ENCODE measurements at regions not wholly inside any gene's neighbourhood (a gene's known extent, or its start where the extent isn't known, plus 50 kb on each side); places are given as distances from the start of the nearest gene placed in this dataset.

GRCh38 chr15:39079296-39079847 is 501.5 kb upstream of the THBS1 start:
- Mint-ChIP-seq H3K4me1 (ENCODE audit: low read depth in 2 of 2) (no peaks in the 10 kb centered on the region), H3K36me3 (ENCODE audit: insufficient read depth) (no peaks in the 10 kb centered on the region), H3K9me3 (no peaks in the 10 kb centered on the region), H3K4me3 (no peak overlapping the region), H3K27ac (no peak overlapping the region), H3K27me3 (peaks cover 22 to 32% of the 10 kb centered on the region in 2 donors)
- DNase-seq (no peak), ATAC-seq (replicated peaks) (no peak)

- ATAC-seq (replicated peaks) (no peak), DNase-seq (no peak)
- Mint-ChIP-seq H3K4me3 (no peak overlapping the region), H3K27me3 (peaks cover 14 to 26% of the 10 kb centered on the region in 2 donors), H3K27ac (no peak overlapping the region), H3K9me3 (no peaks in the 10 kb centered on the region), H3K36me3 (ENCODE audit: insufficient read depth) (no peaks in the 10 kb centered on the region), H3K4me1 (ENCODE audit: low read depth in 2 of 2) (peaks cover 0 to 3% of the 10 kb centered on the region in 2 donors)
These were observed 497.7 kb upstream of the THBS1 start for GRCh38 chr15:39083213-39083612.

DNA sequence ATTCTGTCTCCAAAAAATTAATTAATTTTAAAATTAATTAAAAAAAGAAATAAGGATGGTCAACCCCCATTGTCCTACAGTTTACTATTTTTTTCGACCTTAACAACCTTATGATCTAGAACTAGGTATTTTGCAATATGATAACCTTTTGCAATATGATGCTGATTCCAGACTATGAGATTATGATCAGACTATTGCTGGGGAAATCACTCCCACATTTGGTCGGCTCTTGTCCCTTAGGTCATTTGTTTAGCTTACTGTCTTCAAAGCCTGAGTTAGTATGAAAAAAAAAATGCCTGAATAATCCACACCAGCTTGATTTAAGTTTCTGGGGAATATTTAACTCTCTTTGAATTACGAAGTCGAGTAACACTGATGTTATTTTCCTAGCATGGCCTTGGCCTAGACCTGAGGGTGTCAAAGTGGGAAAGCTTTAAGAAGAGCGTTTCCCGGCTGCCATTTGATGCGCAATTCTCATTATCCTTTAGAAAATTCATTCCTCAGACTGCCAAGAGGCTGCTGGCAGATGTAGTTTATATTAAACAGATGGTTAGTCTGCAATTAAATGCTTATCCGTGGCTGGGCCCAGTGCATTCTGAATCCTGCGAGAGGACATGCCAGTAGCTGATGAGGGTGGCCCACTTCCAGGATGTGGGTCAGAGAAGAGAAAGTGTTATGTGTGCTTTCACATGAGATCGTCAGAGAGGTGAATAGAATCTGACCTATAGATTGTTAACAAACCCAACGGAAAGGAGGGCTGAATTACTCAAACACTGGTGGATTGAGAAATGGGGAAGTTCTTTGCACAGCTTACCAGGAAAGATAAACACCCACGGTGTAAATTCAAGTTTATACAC is 496.0 kb upstream of the THBS1 start:
- H3K9me3 Mint-ChIP-seq = no peaks in the 10 kb centered on the region
- no peak for DNase-seq
- peaks cover 14 to 34% of the 10 kb centered on the region in 2 donors for H3K27me3 Mint-ChIP-seq
- no peak overlapping the region for H3K4me3 Mint-ChIP-seq
- ATAC-seq (replicated peaks) = no peak
- no peaks in the 10 kb centered on the region for H3K36me3 Mint-ChIP-seq (ENCODE audit: insufficient read depth)
- peaks cover 0 to 3% of the 10 kb centered on the region in 2 donors for H3K4me1 Mint-ChIP-seq (ENCODE audit: low read depth in 2 of 2)
- H3K27ac Mint-ChIP-seq = no peak overlapping the region

DNA sequence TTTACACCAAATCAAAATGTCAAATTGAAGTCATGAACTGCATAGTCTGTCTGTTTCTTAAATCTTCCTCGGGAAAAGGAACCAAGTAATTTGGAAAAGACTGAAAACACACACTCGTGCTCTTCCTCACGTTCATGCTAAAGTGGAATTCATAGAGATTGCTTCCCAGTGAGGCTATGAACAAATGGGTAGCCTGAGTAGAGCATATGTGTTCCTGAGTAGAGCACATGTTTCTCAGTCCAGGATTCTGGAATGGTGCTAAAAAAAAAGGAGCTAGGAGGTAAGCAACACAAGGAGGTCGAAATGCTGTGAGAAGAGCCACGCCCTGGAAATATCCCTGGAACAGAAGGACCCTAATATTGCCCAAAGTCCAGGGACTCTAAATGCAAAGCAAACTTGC is 494.2 kb upstream of the THBS1 start:
- no peaks in the 10 kb centered on the region for H3K36me3 Mint-ChIP-seq (ENCODE audit: insufficient read depth)
- H3K9me3 Mint-ChIP-seq = no peaks in the 10 kb centered on the region

GRCh38 chr15:39088156-39088555 is 492.7 kb upstream of the THBS1 start:
- no peak overlapping the region for H3K4me3 Mint-ChIP-seq
- DNase-seq (no peak), ATAC-seq (replicated peaks) (no peak)

More for the DNA sequence above, 494.2 kb upstream of the THBS1 start:
- peaks cover 24 to 43% of the 10 kb centered on the region in 2 donors for H3K27me3 Mint-ChIP-seq
- H3K27ac Mint-ChIP-seq = no peak overlapping the region
- no peak for ATAC-seq (replicated peaks)
- H3K4me1 Mint-ChIP-seq (ENCODE audit: low read depth in 2 of 2) = peaks cover 0 to 3% of the 10 kb centered on the region in 2 donors
- no peak overlapping the region for H3K4me3 Mint-ChIP-seq
- DNase-seq = no peak

DNA sequence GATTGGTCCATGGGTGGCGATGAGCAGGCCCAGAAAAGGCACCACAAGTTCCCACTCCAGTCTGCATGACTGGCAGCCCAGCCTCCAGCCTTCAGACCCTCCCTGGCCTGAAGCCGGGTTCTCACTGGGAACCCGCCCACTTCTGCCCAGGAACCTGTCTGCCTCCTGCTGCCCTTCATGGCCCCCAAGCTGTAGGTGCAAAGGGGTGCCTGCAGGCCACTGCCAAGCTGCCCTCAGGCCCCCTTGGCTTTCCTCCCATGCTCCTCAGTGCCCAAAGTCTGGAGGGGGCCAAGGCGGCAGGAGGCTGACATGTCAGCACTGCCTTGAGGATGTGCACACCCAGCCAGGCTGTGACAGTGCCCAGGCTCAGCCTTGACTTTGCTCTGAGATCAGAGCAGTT is 488.5 kb upstream of the THBS1 start:
- ATAC-seq (replicated peaks) = no peak
- no peaks in the 10 kb centered on the region for H3K4me1 Mint-ChIP-seq (ENCODE audit: low read depth in 2 of 2)
- H3K36me3 Mint-ChIP-seq (ENCODE audit: insufficient read depth) = no peaks in the 10 kb centered on the region
- no peaks in the 10 kb centered on the region for H3K9me3 Mint-ChIP-seq
- no peak overlapping the region for H3K27ac Mint-ChIP-seq
- H3K27me3 Mint-ChIP-seq = peaks cover 10 to 22% of the 10 kb centered on the region in 2 donors
- H3K4me3 Mint-ChIP-seq = no peak overlapping the region
- DNase-seq = no peak

More at GRCh38 chr15:39088156-39088555, 492.7 kb upstream of the THBS1 start:
- Mint-ChIP-seq H3K27ac (no peak overlapping the region), H3K9me3 (no peaks in the 10 kb centered on the region), H3K27me3 (peaks cover 19 to 43% of the 10 kb centered on the region in 2 donors), H3K36me3 (ENCODE audit: insufficient read depth) (no peaks in the 10 kb centered on the region), H3K4me1 (ENCODE audit: low read depth in 2 of 2) (peaks cover 0 to 3% of the 10 kb centered on the region in 2 donors)

DNA sequence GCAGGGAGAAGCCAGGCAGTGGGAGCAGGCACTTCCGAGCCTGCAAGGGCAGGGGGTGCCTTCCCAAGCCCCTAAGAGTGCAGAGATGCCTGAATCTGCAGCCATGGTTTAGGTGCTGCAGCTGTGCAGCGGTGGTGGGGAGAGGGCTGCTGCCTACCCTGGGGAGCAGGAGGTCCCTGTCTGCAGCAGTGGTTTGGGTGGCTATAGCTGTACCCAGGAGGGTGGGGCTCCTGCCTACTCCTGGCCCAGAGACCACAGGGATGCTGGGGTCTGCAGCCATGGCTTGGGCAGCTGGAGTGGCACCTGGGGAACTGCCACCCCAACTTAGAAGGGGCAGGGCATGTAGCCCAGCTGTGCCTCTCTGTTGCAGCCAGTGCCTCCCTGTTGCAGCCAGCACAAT is 488.1 kb upstream of the THBS1 start:
- Mint-ChIP-seq H3K4me1 (ENCODE audit: low read depth in 2 of 2) (no peaks in the 10 kb centered on the region), H3K4me3 (no peak overlapping the region), H3K9me3 (no peaks in the 10 kb centered on the region), H3K27ac (no peak overlapping the region), H3K27me3 (peaks cover 13 to 22% of the 10 kb centered on the region in 2 donors), H3K36me3 (ENCODE audit: insufficient read depth) (no peaks in the 10 kb centered on the region)
- no peak for ATAC-seq (replicated peaks)
- no peak for DNase-seq

DNA sequence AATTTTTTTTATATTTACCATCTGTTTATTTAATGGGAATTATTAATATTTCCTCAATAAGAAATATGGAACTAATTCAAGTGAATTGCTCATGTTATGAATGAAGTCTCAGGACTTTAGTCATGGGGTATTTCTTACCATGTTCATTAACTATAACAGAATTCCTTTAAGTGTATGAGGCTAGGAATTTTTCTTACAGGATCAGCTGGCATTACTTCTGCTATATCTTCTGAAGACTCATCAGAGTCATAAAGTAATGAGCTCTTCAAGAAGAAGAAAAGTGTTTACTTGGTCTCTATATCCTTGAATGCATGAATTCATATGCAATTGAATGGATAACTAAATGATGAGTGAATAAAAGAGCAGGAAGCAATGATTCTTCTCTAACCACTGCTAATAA is 486.8 kb upstream of the THBS1 start:
- DNase-seq (no peak), ATAC-seq (replicated peaks) (no peak)
- no peak overlapping the region for H3K4me3 Mint-ChIP-seq
- no peaks in the 10 kb centered on the region for H3K4me1 Mint-ChIP-seq (ENCODE audit: low read depth in 2 of 2)
- no peak overlapping the region for H3K27ac Mint-ChIP-seq
- H3K27me3 Mint-ChIP-seq = peaks cover 26% of the 10 kb centered on the region in 2 donors
- no peaks in the 10 kb centered on the region for H3K9me3 Mint-ChIP-seq
- no peaks in the 10 kb centered on the region for H3K36me3 Mint-ChIP-seq (ENCODE audit: insufficient read depth)

- Mint-ChIP-seq H3K27me3 (peaks cover 26 to 31% of the 10 kb centered on the region in 2 donors), H3K27ac (no peak overlapping the region), H3K36me3 (ENCODE audit: insufficient read depth) (no peaks in the 10 kb centered on the region), H3K9me3 (no peaks in the 10 kb centered on the region), H3K4me1 (ENCODE audit: low read depth in 2 of 2) (no peaks in the 10 kb centered on the region), H3K4me3 (no peak overlapping the region)
- no peak for DNase-seq
- ATAC-seq (replicated peaks) = no peak
These were observed 485.5 kb upstream of the THBS1 start for GRCh38 chr15:39095218-39095879.

DNA sequence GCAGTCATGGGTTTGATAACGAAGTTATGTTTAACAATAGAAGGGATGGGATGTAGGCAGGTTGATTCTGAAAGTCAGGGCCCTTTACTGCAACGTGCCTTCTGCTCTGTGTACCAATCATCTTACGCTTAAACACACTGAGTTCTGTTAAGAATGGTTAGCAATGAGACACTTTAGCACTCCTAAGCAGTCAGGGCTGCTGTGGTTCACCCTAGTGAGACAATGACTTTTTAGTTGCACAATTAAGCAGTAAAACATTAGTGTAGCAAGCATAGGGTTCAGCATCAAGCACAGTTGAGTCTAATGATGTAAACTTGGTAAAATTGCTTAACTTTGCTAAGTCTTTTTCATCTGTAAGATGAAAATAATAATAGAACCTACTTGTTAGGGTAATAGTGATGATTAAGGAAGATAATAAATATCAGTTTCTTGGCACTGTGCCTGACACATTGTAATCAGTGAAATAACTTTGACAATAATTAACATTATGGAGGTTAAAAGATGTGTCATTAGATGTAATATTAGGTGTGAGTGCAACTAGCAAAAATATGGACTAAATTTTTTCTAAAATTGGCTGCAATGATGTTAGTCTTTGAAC is 484.2 kb upstream of the THBS1 start:
- Mint-ChIP-seq H3K4me3 (no peak overlapping the region), H3K4me1 (ENCODE audit: low read depth in 2 of 2) (no peaks in the 10 kb centered on the region), H3K9me3 (no peaks in the 10 kb centered on the region), H3K36me3 (ENCODE audit: insufficient read depth) (no peaks in the 10 kb centered on the region), H3K27me3 (peaks cover 23 to 26% of the 10 kb centered on the region in 2 donors), H3K27ac (no peak overlapping the region)
- DNase-seq = no peak
- no peak for ATAC-seq (replicated peaks)

DNA sequence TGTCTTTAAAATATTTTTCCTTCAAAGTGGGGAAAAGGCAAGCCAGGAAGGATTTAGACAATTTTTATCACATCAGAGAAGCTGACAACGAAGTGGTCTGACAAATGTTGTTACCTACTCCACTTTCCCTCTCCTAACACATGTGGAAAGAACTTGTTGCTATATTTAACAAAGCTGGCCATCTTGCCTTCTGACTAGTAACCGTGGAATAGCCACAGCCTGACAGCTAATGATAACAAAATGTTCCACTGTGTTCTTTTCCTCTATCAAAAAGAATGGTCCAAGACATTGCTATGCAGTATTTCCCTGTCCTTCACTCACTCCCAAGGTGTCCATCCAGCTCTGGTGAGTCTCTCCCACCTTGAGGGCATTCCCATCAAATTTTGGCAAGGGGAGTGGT is 481.4 kb upstream of the THBS1 start:
- no peaks in the 10 kb centered on the region for H3K4me1 Mint-ChIP-seq (ENCODE audit: low read depth in 2 of 2)
- ATAC-seq (replicated peaks) (no peak), DNase-seq (no peak)
- no peak overlapping the region for H3K4me3 Mint-ChIP-seq
- H3K27me3 Mint-ChIP-seq = peaks cover 32 to 37% of the 10 kb centered on the region in 2 donors
- H3K27ac Mint-ChIP-seq = no peak overlapping the region
- peaks cover 0 to 1% of the 10 kb centered on the region in 2 donors for H3K9me3 Mint-ChIP-seq
- no peaks in the 10 kb centered on the region for H3K36me3 Mint-ChIP-seq (ENCODE audit: insufficient read depth)

GRCh38 chr15:39100106-39100660 is 480.7 kb upstream of the THBS1 start:
- Mint-ChIP-seq H3K36me3 (ENCODE audit: insufficient read depth) (no peaks in the 10 kb centered on the region), H3K9me3 (peaks cover 0 to 1% of the 10 kb centered on the region in 2 donors), H3K4me1 (ENCODE audit: low read depth in 2 of 2) (no peaks in the 10 kb centered on the region), H3K27ac (no peak overlapping the region), H3K4me3 (no peak overlapping the region), H3K27me3 (peaks cover 29 to 37% of the 10 kb centered on the region in 2 donors)
- ATAC-seq (replicated peaks) (no peak), DNase-seq (no peak)

DNA sequence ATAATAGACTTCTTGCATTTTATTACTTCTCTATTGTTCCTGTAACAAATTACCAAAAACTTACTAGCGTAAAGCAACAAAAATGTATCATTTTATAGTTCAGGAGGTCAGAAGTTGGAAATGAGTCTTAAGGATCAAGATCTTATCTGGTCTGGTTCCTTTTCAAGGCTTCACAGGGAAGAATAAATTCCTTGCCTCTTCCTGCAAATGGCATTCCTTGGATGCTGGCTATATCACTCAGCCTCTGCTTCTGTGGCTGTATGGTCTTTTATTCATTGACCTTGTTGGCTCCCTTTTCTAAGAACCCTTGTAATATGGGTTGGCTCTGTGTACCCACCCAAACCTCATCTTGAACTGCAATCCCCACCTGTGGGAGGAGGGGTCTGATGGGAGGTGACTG is 478.4 kb upstream of the THBS1 start:
- no peaks in the 10 kb centered on the region for H3K4me1 Mint-ChIP-seq (ENCODE audit: low read depth in 2 of 2)
- no peak overlapping the region for H3K27ac Mint-ChIP-seq
- peaks cover 0 to 1% of the 10 kb centered on the region in 2 donors for H3K9me3 Mint-ChIP-seq
- H3K4me3 Mint-ChIP-seq = no peak overlapping the region
- peaks cover 42 to 50% of the 10 kb centered on the region in 2 donors for H3K27me3 Mint-ChIP-seq
- H3K36me3 Mint-ChIP-seq (ENCODE audit: insufficient read depth) = no peaks in the 10 kb centered on the region
- DNase-seq (no peak), ATAC-seq (replicated peaks) (no peak)
